Suprapubic skin (tissue), 4 donors: ENCODE measurements at regions not wholly inside any gene's neighbourhood (a gene's known extent, or its start where the extent isn't known, plus 50 kb on each side); places are given as distances from the start of the nearest gene placed in this dataset.
"Not testable (repeated sequence)": the region's sequence is repeated elsewhere in the genome, so short reads cannot be mapped to it uniquely, and the experiment has no call there.

Source experiments
- DNase-seq, 2 donors: peaks; one replicate each; pipeline ENCODE4 v3.0.0-alpha.2; 2019; ENCODE audit warnings: low spot score in 2 of 2
- H3K27ac ChIP-seq: fragments of 200-600 bp; sonication (generic); one replicate; pipeline ENCODE4 v1.5.1; 2019
- H3K27me3 ChIP-seq: fragments of 200-600 bp; sonication (generic); one replicate; pipeline ENCODE4 v1.5.1; 2019
- H3K36me3 ChIP-seq: fragments of 200-600 bp; sonication (generic); one replicate; pipeline ENCODE4 v1.5.1; 2019
- H3K4me1 ChIP-seq: fragments of 200-600 bp; sonication (generic); one replicate; pipeline ENCODE4 v1.5.1; 2019
- H3K4me3 ChIP-seq: fragments of 200-600 bp; sonication (generic); one replicate; pipeline ENCODE4 v1.5.1; 2019; ENCODE audit warnings: mild to moderate bottlenecking
- H3K9me3 ChIP-seq: fragments of 200-600 bp; sonication (generic); one replicate; pipeline ENCODE4 v1.5.1; 2019
- EP300 ChIP-seq: sonication (generic); formaldehyde crosslinking; IDR thresholded peaks from one replicate; pipeline ENCODE4 v1.6.1; 2017; ENCODE audit warnings: antibody characterized with exemption
- POLR2A ChIP-seq, 2 donors: fragments of 450-650 bp; IDR thresholded peaks; one replicate each; pipeline ENCODE4 v1.6.1; 2017; ENCODE audit warnings: antibody characterized with exemption in 2 of 2, mild to moderate bottlenecking in 2 of 2, moderate library complexity in 2 of 2
- POLR2AphosphoS5 ChIP-seq, 3 donors: sonication (generic); formaldehyde crosslinking; IDR thresholded peaks; one replicate each; pipeline ENCODE4 v1.6.1; 2017; ENCODE audit warnings: antibody characterized with exemption in 3 of 3
- WGBS: methylation state at CpG from one replicate; pipeline ENCODE4 v1.1.5; 2018; 5-methylcytosine and 5-hydroxymethylcytosine counted together
- TF ChIP-seq, protein P1 (sequence below), 2 donors: fragments of 200-600 bp in 1 of 2; fragments of 450-650 bp in 1 of 2; sonication (generic) in 1 of 2; IDR thresholded peaks; one replicate each; pipeline ENCODE4 v1.5.1; 2016 to 2019; ENCODE audit warnings: antibody characterized with exemption in 2 of 2, mild to moderate bottlenecking in 1 of 2, moderate library complexity in 1 of 2

DNA sequence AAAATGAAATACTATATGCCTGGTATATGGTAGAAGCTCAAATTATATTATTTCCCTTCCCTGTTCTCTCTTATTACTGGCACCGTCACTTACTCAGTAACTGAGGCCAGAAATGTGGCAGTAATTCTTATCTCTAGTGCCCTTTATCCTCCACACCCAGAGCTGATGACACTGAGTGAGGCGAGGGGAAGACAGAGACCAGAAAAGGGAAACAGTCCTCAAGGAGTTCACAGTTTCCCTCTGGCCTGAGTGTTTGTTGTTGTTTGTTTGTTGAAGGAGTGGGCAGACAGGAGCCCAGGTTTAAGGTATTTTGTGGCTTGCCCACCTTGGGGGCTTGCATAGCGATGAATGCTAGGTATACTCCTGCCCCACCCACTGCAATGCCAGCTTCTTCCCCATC lies 101.5 kb upstream of the FNDC3A start:
- 80% methylated on average over 3 of the region's 3 CpGs for WGBS
- Histone ChIP-seq H3K36me3 (no peaks in the 10 kb centered on the region), H3K4me3 (no peak overlapping the region), H3K4me1 (no peaks in the 10 kb centered on the region), H3K27ac (no peak overlapping the region), H3K9me3 (no peaks in the 10 kb centered on the region), H3K27me3 (peaks cover 20% of the 10 kb centered on the region)
- DNase-seq: no peak
- TF ChIP-seq POLR2A (IDR thresholded peaks at IDR 0.05) (no peak), POLR2AphosphoS5 (IDR thresholded peaks at IDR 0.05) (no peak), EP300 (no peak)
- TF ChIP-seq, protein P1, sequence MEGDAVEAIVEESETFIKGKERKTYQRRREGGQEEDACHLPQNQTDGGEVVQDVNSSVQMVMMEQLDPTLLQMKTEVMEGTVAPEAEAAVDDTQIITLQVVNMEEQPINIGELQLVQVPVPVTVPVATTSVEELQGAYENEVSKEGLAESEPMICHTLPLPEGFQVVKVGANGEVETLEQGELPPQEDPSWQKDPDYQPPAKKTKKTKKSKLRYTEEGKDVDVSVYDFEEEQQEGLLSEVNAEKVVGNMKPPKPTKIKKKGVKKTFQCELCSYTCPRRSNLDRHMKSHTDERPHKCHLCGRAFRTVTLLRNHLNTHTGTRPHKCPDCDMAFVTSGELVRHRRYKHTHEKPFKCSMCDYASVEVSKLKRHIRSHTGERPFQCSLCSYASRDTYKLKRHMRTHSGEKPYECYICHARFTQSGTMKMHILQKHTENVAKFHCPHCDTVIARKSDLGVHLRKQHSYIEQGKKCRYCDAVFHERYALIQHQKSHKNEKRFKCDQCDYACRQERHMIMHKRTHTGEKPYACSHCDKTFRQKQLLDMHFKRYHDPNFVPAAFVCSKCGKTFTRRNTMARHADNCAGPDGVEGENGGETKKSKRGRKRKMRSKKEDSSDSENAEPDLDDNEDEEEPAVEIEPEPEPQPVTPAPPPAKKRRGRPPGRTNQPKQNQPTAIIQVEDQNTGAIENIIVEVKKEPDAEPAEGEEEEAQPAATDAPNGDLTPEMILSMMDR (IDR thresholded peaks at IDR 0.05): no peak

DNA sequence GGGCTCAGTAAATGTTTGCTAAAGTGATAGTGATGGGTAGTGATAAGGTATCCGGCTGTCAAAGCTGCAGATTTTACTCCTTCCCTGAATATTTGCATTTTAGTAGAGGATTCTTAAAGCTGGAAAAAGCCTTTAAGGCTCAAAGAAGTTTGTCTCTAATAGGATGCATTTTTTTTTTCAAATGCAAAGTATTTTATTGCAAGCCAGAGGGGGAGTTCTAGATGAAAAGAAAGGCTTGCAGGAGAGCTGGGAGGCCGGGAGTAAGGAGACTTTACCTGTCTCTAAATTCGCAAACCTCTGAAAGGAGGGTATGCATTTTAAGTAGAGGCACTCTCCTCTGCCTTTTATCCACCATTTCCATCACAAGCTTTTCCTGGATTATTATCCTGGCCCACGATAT lies 100.7 kb upstream of the FNDC3A start:
- H3K27me3 ChIP-seq: peaks cover 20% of the 10 kb centered on the region
- H3K27ac ChIP-seq: no peak overlapping the region
- 39% methylated on average over 4 of the region's 4 CpGs for WGBS
- TF ChIP-seq, protein P1 (IDR thresholded peaks at IDR 0.05): no peak
- no peak for TF ChIP-seq POLR2A (IDR thresholded peaks at IDR 0.05)
- TF ChIP-seq POLR2AphosphoS5 (IDR thresholded peaks at IDR 0.05): no peak
- TF ChIP-seq EP300: no peak
- no peaks in the 10 kb centered on the region for H3K9me3 ChIP-seq
- DNase-seq: no peak
- H3K4me1 ChIP-seq: no peaks in the 10 kb centered on the region
- H3K36me3 ChIP-seq: no peaks in the 10 kb centered on the region
- H3K4me3 ChIP-seq: no peak overlapping the region

DNA sequence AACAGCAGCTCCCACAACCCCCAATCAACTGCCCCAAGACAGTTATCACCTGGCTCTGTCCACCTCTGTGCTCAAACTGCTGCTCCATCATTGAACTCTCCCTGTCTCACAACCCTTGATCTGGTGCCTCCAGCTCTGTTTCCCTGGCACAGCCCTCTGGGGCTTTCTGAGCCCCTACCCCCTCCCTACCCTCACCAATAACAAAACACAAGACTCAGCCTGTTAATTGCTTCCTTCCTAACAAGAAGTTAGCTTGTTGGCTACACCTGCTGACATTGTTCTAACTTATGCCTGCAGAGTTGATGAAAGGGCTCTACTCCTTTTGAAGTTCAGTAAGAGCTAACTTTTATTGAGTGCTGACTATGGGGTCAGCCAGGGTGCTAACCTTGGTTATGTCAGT lies 99.4 kb upstream of the FNDC3A start:
- Histone ChIP-seq H3K27me3 (peaks cover 20% of the 10 kb centered on the region), H3K9me3 (no peaks in the 10 kb centered on the region), H3K36me3 (no peaks in the 10 kb centered on the region), H3K4me1 (no peaks in the 10 kb centered on the region), H3K27ac (no peak overlapping the region), H3K4me3 (no peak overlapping the region)
- TF ChIP-seq EP300 (no peak), POLR2AphosphoS5 (IDR thresholded peaks at IDR 0.05) (no peak), POLR2A (IDR thresholded peaks at IDR 0.05) (no peak)
- TF ChIP-seq, protein P1 (IDR thresholded peaks at IDR 0.05): no peak
- no peak for DNase-seq

DNA sequence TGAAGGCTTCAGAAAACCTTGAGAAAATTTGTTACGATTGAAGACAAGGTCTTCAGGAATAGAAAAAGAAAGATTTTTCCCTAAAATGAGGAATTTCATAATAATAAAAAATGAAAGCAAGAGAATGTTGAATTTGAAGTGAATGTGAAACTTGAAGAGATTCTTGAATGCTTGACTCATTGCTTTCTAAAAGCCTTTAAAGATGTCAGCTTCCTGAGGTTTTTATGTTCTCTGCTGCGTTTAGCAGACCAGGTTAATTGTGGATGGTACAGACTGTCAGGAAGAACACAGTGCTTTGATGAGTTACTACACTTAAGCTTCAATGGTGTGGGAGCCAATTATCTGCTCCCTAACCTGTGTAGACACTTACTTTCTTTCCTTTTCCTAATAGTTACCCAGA lies 96.3 kb upstream of the FNDC3A start:
- H3K27me3 ChIP-seq: peaks cover 11% of the 10 kb centered on the region
- H3K4me1 ChIP-seq: no peaks in the 10 kb centered on the region
- H3K9me3 ChIP-seq: no peaks in the 10 kb centered on the region
- no peaks in the 10 kb centered on the region for H3K36me3 ChIP-seq
- TF ChIP-seq POLR2AphosphoS5 (IDR thresholded peaks at IDR 0.05) (no peak), POLR2A (IDR thresholded peaks at IDR 0.05) (no peak), EP300 (no peak)
- TF ChIP-seq, protein P1 (IDR thresholded peaks at IDR 0.05): no peak
- WGBS: 56% methylated on average over 2 of the region's 2 CpGs
- H3K27ac ChIP-seq: no peak overlapping the region
- no peak overlapping the region for H3K4me3 ChIP-seq
- no peak for DNase-seq

DNA sequence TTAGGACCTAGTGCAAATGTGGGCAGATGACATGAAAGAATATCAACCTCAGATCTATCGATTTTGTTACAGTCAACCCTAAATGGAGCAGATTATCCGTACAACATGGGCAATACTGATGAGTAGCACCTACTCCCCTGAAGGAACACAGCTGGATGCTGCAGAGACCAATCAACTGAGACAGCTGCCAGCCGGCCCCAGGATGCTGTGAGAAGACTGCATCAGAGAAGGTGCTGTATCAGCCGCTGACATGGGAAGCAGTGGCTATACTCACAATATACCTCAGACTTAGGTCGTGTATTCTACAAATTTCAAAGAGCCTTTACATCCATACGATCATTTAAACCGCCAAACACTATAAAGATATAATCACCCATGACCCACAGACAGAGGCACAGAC lies 95.9 kb upstream of the FNDC3A start:
- 77% methylated on average over 7 of the region's 7 CpGs for WGBS
- Histone ChIP-seq H3K9me3 (no peaks in the 10 kb centered on the region), H3K4me1 (no peaks in the 10 kb centered on the region), H3K36me3 (no peaks in the 10 kb centered on the region), H3K27me3 (peaks cover 11% of the 10 kb centered on the region), H3K4me3 (no peak overlapping the region), H3K27ac (no peak overlapping the region)
- no peak for TF ChIP-seq EP300
- TF ChIP-seq POLR2AphosphoS5 (IDR thresholded peaks at IDR 0.05): no peak
- TF ChIP-seq POLR2A (IDR thresholded peaks at IDR 0.05): no peak
- TF ChIP-seq, protein P1 (IDR thresholded peaks at IDR 0.05): no peak
- no peak for DNase-seq

DNA sequence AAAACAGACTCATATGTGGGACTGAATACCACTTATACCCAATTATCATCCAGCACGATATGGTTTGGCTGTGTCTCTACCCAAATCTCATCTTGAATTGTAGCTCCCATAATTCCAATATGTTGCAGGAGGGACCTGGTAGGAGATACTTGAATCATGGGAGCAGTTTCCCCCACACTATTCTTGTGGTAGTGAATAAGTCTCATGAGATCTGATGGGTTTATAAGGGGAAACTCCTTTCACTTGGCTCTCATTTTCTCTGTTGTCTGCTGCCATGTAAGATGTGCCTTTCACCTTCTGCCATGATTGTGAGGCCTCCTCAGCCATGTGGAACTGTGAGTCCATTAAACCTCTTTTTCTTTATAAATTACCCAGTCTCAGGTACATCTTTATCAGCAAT lies 91.9 kb upstream of the FNDC3A start:
- 87% methylated on average over 1 of the region's 1 CpG for WGBS
- DNase-seq, H3K4me3 ChIP-seq, H3K27me3 ChIP-seq, H3K36me3 ChIP-seq, H3K4me1 ChIP-seq, H3K9me3 ChIP-seq, H3K27ac ChIP-seq: not testable (repeated sequence)
